ENCODE measurements at regions not wholly inside any gene's neighbourhood (a gene's known extent, or its start where the extent isn't known, plus 50 kb on each side); places are given as distances from the start of the nearest gene placed in this dataset.

DNA sequence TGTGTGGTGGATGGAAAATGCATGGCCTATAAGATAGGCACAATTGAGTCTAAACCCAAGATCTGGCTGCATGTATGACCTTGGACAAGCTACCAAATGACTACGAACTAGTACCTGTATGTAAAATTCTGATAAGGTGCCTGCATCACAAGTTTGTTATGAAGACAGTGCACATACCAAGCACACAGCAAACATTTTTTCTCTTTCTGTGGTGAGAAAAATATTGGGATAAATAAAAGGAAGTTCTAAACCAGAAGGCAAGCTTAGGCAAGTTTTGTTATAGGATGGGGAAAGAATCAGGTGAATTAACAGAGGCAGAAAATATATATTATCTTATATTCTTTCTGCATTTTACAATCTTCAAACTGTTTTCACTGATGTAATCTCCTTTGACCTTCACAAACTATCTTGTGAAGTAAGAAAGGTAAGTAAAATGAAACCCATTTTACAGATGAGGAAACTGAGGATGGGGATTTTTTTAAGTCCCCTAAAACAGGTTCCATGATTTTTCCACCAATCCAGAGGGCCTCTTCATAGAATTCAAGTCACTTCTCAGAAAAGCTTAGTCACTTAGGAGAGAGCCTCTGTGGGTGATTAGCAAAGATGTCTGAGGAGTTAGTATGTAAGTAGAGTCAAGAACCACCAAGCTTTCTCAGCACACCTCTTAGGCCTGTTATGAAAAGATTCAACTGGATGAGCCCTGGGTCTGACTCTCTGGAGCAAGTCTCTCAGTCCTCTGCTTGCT, 132.0 kb upstream of the RAP1B start (continued):
- TF ChIP-seq USF2 (IDR thresholded peaks at IDR 0.05; ENCODE audit: borderline replicate concordance, low read depth, low read length) (no peak), FOXJ3 (CRISPR knock-in tag; IDR thresholded peaks at IDR 0.05) (no peak), NFIC (IDR thresholded peaks at IDR 0.05; ENCODE audit: borderline replicate concordance) (no peak), SMC3 (IDR thresholded peaks at IDR 0.05; ENCODE audit: low read depth, low read length) (no peak), NRF1 (IDR thresholded peaks at IDR 0.05; ENCODE audit: low read depth, low read length) (no peak), CHD2 (IDR thresholded peaks at IDR 0.05; ENCODE audit: low read length, partially characterized antibody) (no peak), TAF1 (IDR thresholded peaks at IDR 0.05; ENCODE audit: borderline replicate concordance, low read depth, low read length) (no peak), ZBTB33 (IDR thresholded peaks at IDR 0.05; ENCODE audit: borderline replicate concordance, low read depth) (no peak), FOSL2 (IDR thresholded peaks at IDR 0.05; ENCODE audit: borderline replicate concordance, low read depth) (no peak), POLR2AphosphoS5 (IDR thresholded peaks at IDR 0.05; ENCODE audit: low read depth, low read length) (no peak), TEAD4 (IDR thresholded peaks at IDR 0.05; ENCODE audit: borderline replicate concordance, insufficient read depth) (no peak), EP300 (IDR thresholded peaks at IDR 0.05; ENCODE audit: borderline replicate concordance in 1 of 2, low read depth in 1 of 2, low read length in 1 of 2) (no peak)
- TF ChIP-seq, protein P1, sequence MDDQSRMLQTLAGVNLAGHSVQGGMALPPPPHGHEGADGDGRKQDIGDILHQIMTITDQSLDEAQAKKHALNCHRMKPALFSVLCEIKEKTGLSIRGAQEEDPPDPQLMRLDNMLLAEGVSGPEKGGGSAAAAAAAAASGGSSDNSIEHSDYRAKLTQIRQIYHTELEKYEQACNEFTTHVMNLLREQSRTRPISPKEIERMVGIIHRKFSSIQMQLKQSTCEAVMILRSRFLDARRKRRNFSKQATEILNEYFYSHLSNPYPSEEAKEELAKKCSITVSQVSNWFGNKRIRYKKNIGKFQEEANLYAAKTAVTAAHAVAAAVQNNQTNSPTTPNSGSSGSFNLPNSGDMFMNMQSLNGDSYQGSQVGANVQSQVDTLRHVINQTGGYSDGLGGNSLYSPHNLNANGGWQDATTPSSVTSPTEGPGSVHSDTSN (IDR thresholded peaks at IDR 0.05) = no peak

DNA sequence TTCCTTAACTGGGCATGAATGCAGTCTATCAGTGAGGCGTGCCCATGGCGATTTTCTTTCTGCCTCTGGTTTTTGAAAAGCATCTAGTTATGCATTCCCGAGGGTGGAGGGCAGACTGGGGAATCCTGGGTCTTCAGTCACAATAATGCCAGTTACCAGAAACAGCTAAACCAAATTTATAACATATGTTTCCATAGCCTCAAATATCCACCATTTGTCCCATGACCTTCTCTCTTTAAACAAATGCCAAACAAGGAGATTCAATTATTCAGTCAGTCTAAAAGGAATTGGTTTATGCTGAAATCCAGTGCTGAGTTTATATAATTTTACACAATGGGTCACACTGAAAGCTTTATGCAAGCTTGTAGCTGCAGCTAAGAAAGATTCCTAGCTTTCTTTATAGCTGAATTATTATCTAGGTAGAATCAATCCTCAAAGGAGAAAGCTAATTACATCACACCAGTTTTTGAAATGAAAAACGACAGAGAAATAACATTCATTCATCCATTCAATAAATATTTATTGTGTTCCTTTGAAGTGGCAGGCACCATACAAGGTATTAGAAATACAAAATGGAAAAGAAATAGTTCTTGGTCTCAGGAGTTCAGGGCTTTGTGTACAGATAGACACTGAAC, 131.3 kb upstream of the RAP1B start:
- no peaks in the 10 kb centered on the region for H3K36me3 ChIP-seq (replicated peaks in 1 of 2; ENCODE audit: control insufficient read depth in 1 of 2, insufficient read depth in 2 of 2, low read length in 1 of 2)
- H3K4me1 ChIP-seq (ENCODE audit: control insufficient read depth in 1 of 2, insufficient read depth in 2 of 2, low read depth in 1 of 2, low read length in 1 of 2) = peaks cover 5 to 37% of the 10 kb centered on the region in 2 experiments
- CTCF ChIA-PET = no interaction called here
- no peaks in the 10 kb centered on the region for H3K27me3 ChIP-seq (ENCODE audit: insufficient read depth)
- H3K4me2 ChIP-seq = peak overlapping the region; percentile 16; the same call in 1 of the 2 replicates
- H3K79me2 ChIP-seq (ENCODE audit: insufficient read depth) = no peaks in the 10 kb centered on the region
- peaks cover 23% of the 10 kb centered on the region for H3F3A ChIP-seq (replicated peaks; ENCODE audit: insufficient read depth)
- H3K4me3 ChIP-seq (ENCODE audit: low read depth in 2 of 2, low read length in 1 of 2) = no peak overlapping the region
- H3K27ac ChIP-seq (ENCODE audit: low read depth in 2 of 2, low read length in 1 of 2) = peak overlapping the region; percentile 69 to 91
- TF ChIP-seq NFIC (IDR thresholded peaks at IDR 0.05; ENCODE audit: borderline replicate concordance) (peak; percentile 5; the same call in 1 of the 2 replicates), TCF12 (IDR thresholded peaks at IDR 0.05) (peak; percentile 73), POLR2AphosphoS5 (IDR thresholded peaks at IDR 0.05; ENCODE audit: low read depth, low read length) (peak; percentile 23; the same call in 1 of the 2 replicates), CHD2 (IDR thresholded peaks at IDR 0.05; ENCODE audit: low read length, partially characterized antibody) (peak; percentile 20), EP300 (IDR thresholded peaks at IDR 0.05; ENCODE audit: borderline replicate concordance in 1 of 2, low read depth in 1 of 2, low read length in 1 of 2) (0 out of 4 replicates have a peak, but pooled peaks have one; percentile 27 to 36)
- TF ChIP-seq, protein P2, sequence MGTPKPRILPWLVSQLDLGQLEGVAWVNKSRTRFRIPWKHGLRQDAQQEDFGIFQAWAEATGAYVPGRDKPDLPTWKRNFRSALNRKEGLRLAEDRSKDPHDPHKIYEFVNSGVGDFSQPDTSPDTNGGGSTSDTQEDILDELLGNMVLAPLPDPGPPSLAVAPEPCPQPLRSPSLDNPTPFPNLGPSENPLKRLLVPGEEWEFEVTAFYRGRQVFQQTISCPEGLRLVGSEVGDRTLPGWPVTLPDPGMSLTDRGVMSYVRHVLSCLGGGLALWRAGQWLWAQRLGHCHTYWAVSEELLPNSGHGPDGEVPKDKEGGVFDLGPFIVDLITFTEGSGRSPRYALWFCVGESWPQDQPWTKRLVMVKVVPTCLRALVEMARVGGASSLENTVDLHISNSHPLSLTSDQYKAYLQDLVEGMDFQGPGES (IDR thresholded peaks at IDR 0.05; ENCODE audit: low read depth, low read length) = no peak
- peak overlapping the region; percentile 12; the same call in 1 of the 2 replicates for H3K9ac ChIP-seq
- WGBS (ENCODE audit: low lambda C conversion rate) = 40% methylated on average over 4 of the region's 4 CpGs
- POLR2A ChIA-PET = no interaction called here
- peak overlapping the region; percentile 12; the same call in 1 of the 2 replicates for H2AFZ ChIP-seq (ENCODE audit: low read depth)
- H3K9me3 ChIP-seq = no peaks in the 10 kb centered on the region
- H4K20me1 ChIP-seq (ENCODE audit: insufficient read depth) = no peaks in the 10 kb centered on the region
- no peaks in the 10 kb centered on the region for H3K9me2 ChIP-seq
- peak; percentile 32 for DNase-seq
